ENCODE measurements at regions not wholly inside any gene's neighbourhood (a gene's known extent, or its start where the extent isn't known, plus 50 kb on each side); places are given as distances from the start of the nearest gene placed in this dataset.
"Not testable (repeated sequence)": the region's sequence is repeated elsewhere in the genome, so short reads cannot be mapped to it uniquely, and the experiment has no call there.

- not testable (repeated sequence) for FAIRE-seq
Measured at GRCh38 chr4:26017961-26018700, 104.1 kb downstream of the SMIM20 start.

GRCh38 chr4:26020083-26020668, 106.2 kb downstream of the SMIM20 start:
- FAIRE-seq (no peak), DNase-seq (ENCODE audit: low spot score in 2 of 2) (no peak)

More at GRCh38 chr4:26017961-26018700, 104.1 kb downstream of the SMIM20 start:
- DNase-seq (ENCODE audit: low spot score in 2 of 2) = not testable (repeated sequence)

GRCh38 chr4:26020881-26021280, 106.9 kb downstream of the SMIM20 start:
- no peak for FAIRE-seq
- no peak for DNase-seq (ENCODE audit: low spot score in 2 of 2)

GRCh38 chr4:26021417-26022345, 107.7 kb downstream of the SMIM20 start:
- no peak for FAIRE-seq
- DNase-seq (ENCODE audit: low spot score in 2 of 2) = no peak

- no peak for DNase-seq (ENCODE audit: low spot score in 2 of 2)
- no peak for FAIRE-seq
Measured at GRCh38 chr4:26022346-26023202, 108.6 kb downstream of the SMIM20 start.

GRCh38 chr4:26023203-26023972, 109.4 kb downstream of the SMIM20 start:
- DNase-seq (ENCODE audit: low spot score in 2 of 2) (no peak), FAIRE-seq (no peak)

GRCh38 chr4:26024079-26024478, 110.1 kb downstream of the SMIM20 start:
- FAIRE-seq (no peak), DNase-seq (ENCODE audit: low spot score in 2 of 2) (no peak)

GRCh38 chr4:26028133-26028792, 114.2 kb downstream of the SMIM20 start:
- FAIRE-seq = no peak
- no peak for DNase-seq (ENCODE audit: low spot score in 2 of 2)

GRCh38 chr4:26028793-26029567, 115.0 kb downstream of the SMIM20 start:
- DNase-seq (ENCODE audit: low spot score in 2 of 2) (peak in 1 of 2 donors; percentile 65), FAIRE-seq (no peak)

GRCh38 chr4:26029568-26030131, 115.6 kb downstream of the SMIM20 start:
- no peak for DNase-seq (ENCODE audit: low spot score in 2 of 2)
- no peak for FAIRE-seq

- no peak for DNase-seq (ENCODE audit: low spot score in 2 of 2)
- FAIRE-seq = no peak
Measured at GRCh38 chr4:26030260-26030667, 116.2 kb downstream of the SMIM20 start.

GRCh38 chr4:26030780-26031179, 116.8 kb downstream of the SMIM20 start:
- FAIRE-seq (no peak), DNase-seq (ENCODE audit: low spot score in 2 of 2) (no peak)

GRCh38 chr4:26031704-26032103, 117.7 kb downstream of the SMIM20 start:
- DNase-seq (ENCODE audit: low spot score in 2 of 2) (no peak), FAIRE-seq (no peak)

GRCh38 chr4:26032142-26032541, 118.1 kb downstream of the SMIM20 start:
- FAIRE-seq (no peak), DNase-seq (ENCODE audit: low spot score in 2 of 2) (no peak)

- no peak for FAIRE-seq
- DNase-seq (ENCODE audit: low spot score in 2 of 2) = no peak
Measured at GRCh38 chr4:26032630-26033317, 118.8 kb downstream of the SMIM20 start.

- FAIRE-seq (no peak), DNase-seq (ENCODE audit: low spot score in 2 of 2) (no peak)
Measured at GRCh38 chr4:26033389-26033788, 119.4 kb downstream of the SMIM20 start.

GRCh38 chr4:26034849-26035248, 120.8 kb downstream of the SMIM20 start:
- DNase-seq (ENCODE audit: low spot score in 2 of 2) = no peak
- FAIRE-seq = no peak
